ENCODE measurements at regions not wholly inside any gene's neighbourhood (a gene's known extent, or its start where the extent isn't known, plus 50 kb on each side); places are given as distances from the start of the nearest gene placed in this dataset.

- TF ChIP-seq, protein P1, sequence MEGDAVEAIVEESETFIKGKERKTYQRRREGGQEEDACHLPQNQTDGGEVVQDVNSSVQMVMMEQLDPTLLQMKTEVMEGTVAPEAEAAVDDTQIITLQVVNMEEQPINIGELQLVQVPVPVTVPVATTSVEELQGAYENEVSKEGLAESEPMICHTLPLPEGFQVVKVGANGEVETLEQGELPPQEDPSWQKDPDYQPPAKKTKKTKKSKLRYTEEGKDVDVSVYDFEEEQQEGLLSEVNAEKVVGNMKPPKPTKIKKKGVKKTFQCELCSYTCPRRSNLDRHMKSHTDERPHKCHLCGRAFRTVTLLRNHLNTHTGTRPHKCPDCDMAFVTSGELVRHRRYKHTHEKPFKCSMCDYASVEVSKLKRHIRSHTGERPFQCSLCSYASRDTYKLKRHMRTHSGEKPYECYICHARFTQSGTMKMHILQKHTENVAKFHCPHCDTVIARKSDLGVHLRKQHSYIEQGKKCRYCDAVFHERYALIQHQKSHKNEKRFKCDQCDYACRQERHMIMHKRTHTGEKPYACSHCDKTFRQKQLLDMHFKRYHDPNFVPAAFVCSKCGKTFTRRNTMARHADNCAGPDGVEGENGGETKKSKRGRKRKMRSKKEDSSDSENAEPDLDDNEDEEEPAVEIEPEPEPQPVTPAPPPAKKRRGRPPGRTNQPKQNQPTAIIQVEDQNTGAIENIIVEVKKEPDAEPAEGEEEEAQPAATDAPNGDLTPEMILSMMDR (IDR thresholded peaks at IDR 0.05; ENCODE audit: borderline replicate concordance, extremely low read depth, low read length, poor library complexity, severe bottlenecking) = peak; percentile 25
- no peak for TF ChIP-seq EZH2 (IDR thresholded peaks at IDR 0.05; ENCODE audit: borderline replicate concordance, low read depth, low read length, severe bottlenecking)
Measured at GRCh38 chr4:64911846-64912245, 502.6 kb upstream of the TECRL start.
